ENCODE measurements at regions not wholly inside any gene's neighbourhood (a gene's known extent, or its start where the extent isn't known, plus 50 kb on each side); places are given as distances from the start of the nearest gene placed in this dataset.

DNA sequence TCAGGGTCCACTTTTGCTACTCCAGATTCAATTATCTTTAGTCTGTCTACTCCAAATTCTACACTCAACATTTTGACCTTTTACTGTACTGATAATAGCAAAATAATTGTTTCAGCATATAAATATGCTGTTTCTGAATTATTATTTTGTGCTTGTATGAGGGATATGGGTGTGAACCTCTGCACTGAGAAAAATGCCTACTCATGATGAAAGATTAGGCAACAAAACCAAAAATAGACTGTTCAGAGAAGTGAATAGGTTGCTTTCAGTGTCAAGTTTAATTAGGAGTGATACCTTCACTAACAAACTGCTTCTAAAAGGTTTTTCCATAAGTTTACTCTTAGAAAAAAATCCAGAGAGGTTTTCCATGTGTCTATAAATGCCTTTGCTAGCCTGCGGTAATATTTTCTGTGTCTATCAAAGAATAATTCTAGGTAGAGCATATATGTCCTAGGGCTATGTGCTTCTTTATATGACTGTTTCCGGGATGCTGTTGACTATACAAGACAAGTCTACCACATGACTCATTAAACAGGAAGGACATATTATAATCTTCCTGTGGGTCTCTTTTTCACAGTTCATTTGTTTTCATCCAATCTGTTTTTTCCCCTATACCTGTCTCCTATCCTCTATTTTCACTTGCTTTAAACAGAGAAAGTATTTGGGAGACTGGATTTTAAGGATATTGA lies 218.5 kb upstream of the TTC14 start:
- intact Hi-C loops (cut with micrococcal nuclease; ENCODE audit: unreplicated experiment): no loop called here

More for the DNA sequence above, 218.5 kb upstream of the TTC14 start:
- H4K20me1 ChIP-seq (ENCODE audit: insufficient read depth, low read length): no peaks in the 10 kb centered on the region
- no peak for DNase-seq (ENCODE audit: low spot score)
- H3K4me1 ChIP-seq (ENCODE audit: insufficient read depth, low read length): no peaks in the 10 kb centered on the region
- in situ Hi-C loops (cut with HindIII; ENCODE audit: extremely low pct_ligation_motif_present, low pct_unique_long_range_greater_than_20kb): no loop called here
- H3K9ac ChIP-seq (ENCODE audit: insufficient read depth, low read depth, low read length): no peak overlapping the region
- H3K4me3 ChIP-seq (replicated peaks in 1 of 3; ENCODE audit: insufficient read depth in 1 of 3, low read depth in 2 of 3, low read length in 3 of 3): no peak overlapping the region
- no peaks in the 10 kb centered on the region for H3K9me3 ChIP-seq (ENCODE audit: low read length)
- no peaks in the 10 kb centered on the region for H3K36me3 ChIP-seq (replicated peaks in 1 of 2; ENCODE audit: control insufficient read depth in 1 of 2, insufficient read depth in 2 of 2, low read length in 2 of 2)
- ChIA-PET POLR2A (no interaction called here), CTCF (ENCODE audit: low intra/inter-chr PET ratio, low total read pairs) (no interaction called here)
- no TSS peak for BruUV-seq (replicated peaks)
- no peak overlapping the region for H3K4me2 ChIP-seq (ENCODE audit: low read depth, low read length)
- no peaks in the 10 kb centered on the region for H3K27me3 ChIP-seq (ENCODE audit: control insufficient read depth in 1 of 2, insufficient read depth in 2 of 2, low read length in 2 of 2)
- no peak for ATAC-seq
- no peak overlapping the region for H3K27ac ChIP-seq (ENCODE audit: extremely low read length, insufficient read depth, low read length)
- no peak for FAIRE-seq
- no peak for TF ChIP-seq ZKSCAN5 (CRISPR knock-in tag; IDR thresholded peaks at IDR 0.05)
- TF ChIP-seq, protein P1, sequence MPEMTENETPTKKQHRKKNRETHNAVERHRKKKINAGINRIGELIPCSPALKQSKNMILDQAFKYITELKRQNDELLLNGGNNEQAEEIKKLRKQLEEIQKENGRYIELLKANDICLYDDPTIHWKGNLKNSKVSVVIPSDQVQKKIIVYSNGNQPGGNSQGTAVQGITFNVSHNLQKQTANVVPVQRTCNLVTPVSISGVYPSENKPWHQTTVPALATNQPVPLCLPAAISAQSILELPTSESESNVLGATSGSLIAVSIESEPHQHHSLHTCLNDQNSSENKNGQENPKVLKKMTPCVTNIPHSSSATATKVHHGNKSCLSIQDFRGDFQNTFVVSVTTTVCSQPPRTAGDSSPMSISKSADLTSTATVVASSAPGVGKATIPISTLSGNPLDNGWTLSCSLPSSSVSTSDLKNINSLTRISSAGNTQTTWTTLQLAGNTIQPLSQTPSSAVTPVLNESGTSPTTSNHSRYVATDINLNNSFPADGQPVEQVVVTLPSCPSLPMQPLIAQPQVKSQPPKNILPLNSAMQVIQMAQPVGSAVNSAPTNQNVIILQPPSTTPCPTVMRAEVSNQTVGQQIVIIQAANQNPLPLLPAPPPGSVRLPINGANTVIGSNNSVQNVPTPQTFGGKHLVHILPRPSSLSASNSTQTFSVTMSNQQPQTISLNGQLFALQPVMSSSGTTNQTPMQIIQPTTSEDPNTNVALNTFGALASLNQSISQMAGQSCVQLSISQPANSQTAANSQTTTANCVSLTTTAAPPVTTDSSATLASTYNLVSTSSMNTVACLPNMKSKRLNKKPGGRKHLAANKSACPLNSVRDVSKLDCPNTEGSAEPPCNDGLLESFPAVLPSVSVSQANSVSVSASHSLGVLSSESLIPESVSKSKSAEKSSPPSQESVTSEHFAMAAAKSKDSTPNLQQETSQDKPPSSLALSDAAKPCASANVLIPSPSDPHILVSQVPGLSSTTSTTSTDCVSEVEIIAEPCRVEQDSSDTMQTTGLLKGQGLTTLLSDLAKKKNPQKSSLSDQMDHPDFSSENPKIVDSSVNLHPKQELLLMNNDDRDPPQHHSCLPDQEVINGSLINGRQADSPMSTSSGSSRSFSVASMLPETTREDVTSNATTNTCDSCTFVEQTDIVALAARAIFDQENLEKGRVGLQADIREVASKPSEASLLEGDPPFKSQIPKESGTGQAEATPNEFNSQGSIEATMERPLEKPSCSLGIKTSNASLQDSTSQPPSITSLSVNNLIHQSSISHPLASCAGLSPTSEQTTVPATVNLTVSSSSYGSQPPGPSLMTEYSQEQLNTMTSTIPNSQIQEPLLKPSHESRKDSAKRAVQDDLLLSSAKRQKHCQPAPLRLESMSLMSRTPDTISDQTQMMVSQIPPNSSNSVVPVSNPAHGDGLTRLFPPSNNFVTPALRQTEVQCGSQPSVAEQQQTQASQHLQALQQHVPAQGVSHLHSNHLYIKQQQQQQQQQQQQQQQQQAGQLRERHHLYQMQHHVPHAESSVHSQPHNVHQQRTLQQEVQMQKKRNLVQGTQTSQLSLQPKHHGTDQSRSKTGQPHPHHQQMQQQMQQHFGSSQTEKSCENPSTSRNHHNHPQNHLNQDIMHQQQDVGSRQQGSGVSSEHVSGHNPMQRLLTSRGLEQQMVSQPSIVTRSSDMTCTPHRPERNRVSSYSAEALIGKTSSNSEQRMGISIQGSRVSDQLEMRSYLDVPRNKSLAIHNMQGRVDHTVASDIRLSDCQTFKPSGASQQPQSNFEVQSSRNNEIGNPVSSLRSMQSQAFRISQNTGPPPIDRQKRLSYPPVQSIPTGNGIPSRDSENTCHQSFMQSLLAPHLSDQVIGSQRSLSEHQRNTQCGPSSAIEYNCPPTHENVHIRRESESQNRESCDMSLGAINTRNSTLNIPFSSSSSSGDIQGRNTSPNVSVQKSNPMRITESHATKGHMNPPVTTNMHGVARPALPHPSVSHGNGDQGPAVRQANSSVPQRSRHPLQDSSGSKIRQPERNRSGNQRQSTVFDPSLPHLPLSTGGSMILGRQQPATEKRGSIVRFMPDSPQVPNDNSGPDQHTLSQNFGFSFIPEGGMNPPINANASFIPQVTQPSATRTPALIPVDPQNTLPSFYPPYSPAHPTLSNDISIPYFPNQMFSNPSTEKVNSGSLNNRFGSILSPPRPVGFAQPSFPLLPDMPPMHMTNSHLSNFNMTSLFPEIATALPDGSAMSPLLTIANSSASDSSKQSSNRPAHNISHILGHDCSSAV (CRISPR knock-in tag; IDR thresholded peaks at IDR 0.05; ENCODE audit: borderline replicate concordance): no peak
- H2AFZ ChIP-seq (ENCODE audit: low read length): no peak overlapping the region
- WGBS (ENCODE audit: low lambda C conversion rate): 3% methylated on average over 2 of the region's 2 CpGs
- no peaks in the 10 kb centered on the region for H3K79me2 ChIP-seq (ENCODE audit: insufficient read depth, low read length)
